ENCODE measurements at regions not wholly inside any gene's neighbourhood (a gene's known extent, or its start where the extent isn't known, plus 50 kb on each side); places are given as distances from the start of the nearest gene placed in this dataset.

GRCh38 chr13:66212511-66212910 is 1017.6 kb downstream of the PCDH9 start:
- Histone ChIP-seq H3K36me3 (ENCODE audit: control insufficient read depth, insufficient read depth, low read length) (no peaks in the 10 kb centered on the region), H3K9me3 (ENCODE audit: control insufficient read depth, insufficient read depth, low read length) (no peaks in the 10 kb centered on the region), H3K4me1 (ENCODE audit: control insufficient read depth, insufficient read depth, low read length) (no peaks in the 10 kb centered on the region), H3K27ac (ENCODE audit: low read depth, low read length) (no peak overlapping the region), H3K9ac (ENCODE audit: low read depth, low read length) (no peak overlapping the region), H3K4me3 (ENCODE audit: low read depth, low read length) (no peak overlapping the region), H3K27me3 (ENCODE audit: control insufficient read depth, insufficient read depth, low read length) (peaks cover 12% of the 10 kb centered on the region; the same call in 1 of the 2 replicates)

GRCh38 chr13:66210677-66211076 is 1019.5 kb downstream of the PCDH9 start:
- H3K4me3 ChIP-seq (ENCODE audit: low read depth, low read length), result no peak overlapping the region
- no peaks in the 10 kb centered on the region for H3K4me1 ChIP-seq (ENCODE audit: control insufficient read depth, insufficient read depth, low read length)
- no peaks in the 10 kb centered on the region for H3K9me3 ChIP-seq (ENCODE audit: control insufficient read depth, insufficient read depth, low read length)
- no peak overlapping the region for H3K9ac ChIP-seq (ENCODE audit: low read depth, low read length)
- no peak overlapping the region for H3K27ac ChIP-seq (ENCODE audit: low read depth, low read length)
- H3K27me3 ChIP-seq (ENCODE audit: control insufficient read depth, insufficient read depth, low read length), result no peaks in the 10 kb centered on the region
- H3K36me3 ChIP-seq (ENCODE audit: control insufficient read depth, insufficient read depth, low read length), result no peaks in the 10 kb centered on the region

DNA sequence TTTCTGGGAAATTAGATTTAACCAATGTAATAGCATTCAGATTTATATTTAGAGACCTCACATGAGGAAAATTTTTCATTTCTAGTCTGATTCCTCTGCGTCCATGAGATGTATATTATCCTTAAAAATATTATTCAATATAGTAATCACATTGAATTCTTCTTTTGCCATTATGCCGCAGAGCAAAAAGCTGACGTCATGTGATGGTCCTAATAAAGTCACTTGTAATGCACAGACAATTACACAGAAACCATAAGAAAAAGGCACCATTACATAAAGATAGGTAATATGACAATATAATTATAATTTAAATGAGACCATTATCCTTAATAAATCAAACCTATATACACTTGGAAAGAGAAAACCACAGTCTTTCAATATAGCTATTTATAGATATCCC is 1021.5 kb downstream of the PCDH9 start:
- no peak overlapping the region for H3K4me3 ChIP-seq (ENCODE audit: low read depth, low read length)
- H3K36me3 ChIP-seq (ENCODE audit: control insufficient read depth, insufficient read depth, low read length), result no peaks in the 10 kb centered on the region
- no peaks in the 10 kb centered on the region for H3K27me3 ChIP-seq (ENCODE audit: control insufficient read depth, insufficient read depth, low read length)
- H3K27ac ChIP-seq (ENCODE audit: low read depth, low read length), result no peak overlapping the region
- no peaks in the 10 kb centered on the region for H3K4me1 ChIP-seq (ENCODE audit: control insufficient read depth, insufficient read depth, low read length)
- no peaks in the 10 kb centered on the region for H3K9me3 ChIP-seq (ENCODE audit: control insufficient read depth, insufficient read depth, low read length)
- no peak overlapping the region for H3K9ac ChIP-seq (ENCODE audit: low read depth, low read length)

GRCh38 chr13:66207610-66208009 is 1022.5 kb downstream of the PCDH9 start:
- Histone ChIP-seq H3K4me3 (ENCODE audit: low read depth, low read length) (no peak overlapping the region), H3K27ac (ENCODE audit: low read depth, low read length) (no peak overlapping the region), H3K4me1 (ENCODE audit: control insufficient read depth, insufficient read depth, low read length) (no peaks in the 10 kb centered on the region), H3K9ac (ENCODE audit: low read depth, low read length) (no peak overlapping the region), H3K9me3 (ENCODE audit: control insufficient read depth, insufficient read depth, low read length) (no peaks in the 10 kb centered on the region), H3K27me3 (ENCODE audit: control insufficient read depth, insufficient read depth, low read length) (no peaks in the 10 kb centered on the region), H3K36me3 (ENCODE audit: control insufficient read depth, insufficient read depth, low read length) (no peaks in the 10 kb centered on the region)

- H3K9me3 ChIP-seq (ENCODE audit: control insufficient read depth, insufficient read depth, low read length), result no peaks in the 10 kb centered on the region
- no peaks in the 10 kb centered on the region for H3K4me1 ChIP-seq (ENCODE audit: control insufficient read depth, insufficient read depth, low read length)
- H3K27me3 ChIP-seq (ENCODE audit: control insufficient read depth, insufficient read depth, low read length), result no peaks in the 10 kb centered on the region
- no peak overlapping the region for H3K4me3 ChIP-seq (ENCODE audit: low read depth, low read length)
- H3K9ac ChIP-seq (ENCODE audit: low read depth, low read length), result no peak overlapping the region
- H3K27ac ChIP-seq (ENCODE audit: low read depth, low read length), result no peak overlapping the region
- H3K36me3 ChIP-seq (ENCODE audit: control insufficient read depth, insufficient read depth, low read length), result no peaks in the 10 kb centered on the region
Measured at GRCh38 chr13:66205807-66206206, 1024.3 kb downstream of the PCDH9 start.

GRCh38 chr13:66200555-66200954 is 1029.6 kb downstream of the PCDH9 start:
- H3K27me3 ChIP-seq (ENCODE audit: control insufficient read depth, insufficient read depth, low read length), result no peaks in the 10 kb centered on the region
- no peaks in the 10 kb centered on the region for H3K36me3 ChIP-seq (ENCODE audit: control insufficient read depth, insufficient read depth, low read length)
- H3K9ac ChIP-seq (ENCODE audit: low read depth, low read length), result no peak overlapping the region
- no peaks in the 10 kb centered on the region for H3K9me3 ChIP-seq (ENCODE audit: control insufficient read depth, insufficient read depth, low read length)
- H3K4me1 ChIP-seq (ENCODE audit: control insufficient read depth, insufficient read depth, low read length), result no peaks in the 10 kb centered on the region
- no peak overlapping the region for H3K4me3 ChIP-seq (ENCODE audit: low read depth, low read length)
- no peak overlapping the region for H3K27ac ChIP-seq (ENCODE audit: low read depth, low read length)

DNA sequence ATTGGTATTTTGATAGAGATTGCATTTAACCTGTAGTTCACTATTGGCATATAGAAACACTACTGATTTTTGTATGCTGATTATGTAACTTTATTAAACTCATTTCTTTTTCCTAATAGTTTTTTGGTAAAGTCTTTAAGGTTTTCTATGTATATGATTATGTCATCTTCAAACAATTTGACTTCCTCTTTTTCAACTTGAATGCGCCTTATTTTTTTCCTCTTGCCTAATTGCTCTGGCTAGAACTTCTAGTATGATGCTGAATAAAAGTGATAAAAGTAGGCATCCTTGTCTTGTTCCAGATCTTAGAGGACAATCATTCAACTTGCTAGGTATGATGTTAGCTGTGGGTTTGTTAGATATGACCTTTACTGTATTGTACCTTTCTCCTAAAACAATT is 1034.9 kb downstream of the PCDH9 start:
- H3K27ac ChIP-seq (ENCODE audit: low read depth, low read length), result no peak overlapping the region
- H3K4me3 ChIP-seq (ENCODE audit: low read depth, low read length), result no peak overlapping the region
- H3K27me3 ChIP-seq (ENCODE audit: control insufficient read depth, insufficient read depth, low read length), result no peaks in the 10 kb centered on the region
- no peaks in the 10 kb centered on the region for H3K36me3 ChIP-seq (ENCODE audit: control insufficient read depth, insufficient read depth, low read length)
- H3K9me3 ChIP-seq (ENCODE audit: control insufficient read depth, insufficient read depth, low read length), result no peaks in the 10 kb centered on the region
- no peaks in the 10 kb centered on the region for H3K4me1 ChIP-seq (ENCODE audit: control insufficient read depth, insufficient read depth, low read length)
- no peak overlapping the region for H3K9ac ChIP-seq (ENCODE audit: low read depth, low read length)

DNA sequence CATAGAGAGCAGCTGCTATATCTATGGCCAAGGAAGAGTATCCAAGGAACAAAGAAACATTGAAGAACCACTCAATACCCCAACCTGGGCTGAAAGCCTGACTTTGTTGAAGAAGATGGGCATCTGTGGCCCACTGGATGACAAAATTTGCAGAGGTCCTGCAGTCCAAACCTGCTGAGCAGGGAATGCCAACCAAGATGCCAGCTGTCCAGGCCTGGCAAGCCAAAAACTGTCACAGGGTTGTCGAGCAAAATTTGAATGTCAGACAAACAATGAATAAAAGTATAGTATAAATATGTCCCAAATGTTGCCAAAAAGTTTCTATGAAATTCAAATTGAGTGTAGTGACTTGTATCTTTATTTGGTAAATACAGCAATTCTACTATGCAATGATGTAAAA is 1040.2 kb downstream of the PCDH9 start:
- no peaks in the 10 kb centered on the region for H3K4me1 ChIP-seq (ENCODE audit: control insufficient read depth, insufficient read depth, low read length)
- H3K9ac ChIP-seq (ENCODE audit: low read depth, low read length), result no peak overlapping the region
- H3K27me3 ChIP-seq (ENCODE audit: control insufficient read depth, insufficient read depth, low read length), result no peaks in the 10 kb centered on the region
- H3K36me3 ChIP-seq (ENCODE audit: control insufficient read depth, insufficient read depth, low read length), result no peaks in the 10 kb centered on the region
- no peak overlapping the region for H3K27ac ChIP-seq (ENCODE audit: low read depth, low read length)
- H3K4me3 ChIP-seq (ENCODE audit: low read depth, low read length), result no peak overlapping the region
- H3K9me3 ChIP-seq (ENCODE audit: control insufficient read depth, insufficient read depth, low read length), result no peaks in the 10 kb centered on the region

GRCh38 chr13:66180836-66181235 is 1049.3 kb downstream of the PCDH9 start:
- Histone ChIP-seq H3K4me1 (ENCODE audit: control insufficient read depth, insufficient read depth, low read length) (no peaks in the 10 kb centered on the region), H3K9ac (ENCODE audit: low read depth, low read length) (no peak overlapping the region), H3K27me3 (ENCODE audit: control insufficient read depth, insufficient read depth, low read length) (no peaks in the 10 kb centered on the region), H3K9me3 (ENCODE audit: control insufficient read depth, insufficient read depth, low read length) (no peaks in the 10 kb centered on the region), H3K4me3 (ENCODE audit: low read depth, low read length) (no peak overlapping the region), H3K27ac (ENCODE audit: low read depth, low read length) (no peak overlapping the region), H3K36me3 (ENCODE audit: control insufficient read depth, insufficient read depth, low read length) (no peaks in the 10 kb centered on the region)

DNA sequence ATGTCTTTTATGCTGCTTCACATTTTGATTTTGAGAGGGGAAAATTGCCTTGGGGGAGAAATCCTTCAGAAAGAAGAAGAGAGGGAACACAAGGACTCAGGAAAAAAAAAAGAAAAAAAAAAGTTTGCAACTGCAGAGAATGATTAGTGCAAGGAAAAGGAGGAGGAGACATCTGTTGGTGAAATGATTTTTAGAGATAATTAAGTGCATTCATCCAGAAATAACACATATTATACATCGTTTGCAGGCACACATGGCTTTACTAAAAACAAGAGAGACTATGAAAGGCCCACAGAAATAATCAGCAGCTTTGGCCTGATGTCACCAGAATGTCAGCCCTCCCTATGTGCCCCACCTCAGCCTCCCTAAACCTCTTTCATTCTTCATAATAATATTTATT is 1058.2 kb downstream of the PCDH9 start:
- Histone ChIP-seq H3K27me3 (ENCODE audit: control insufficient read depth, insufficient read depth, low read length) (no peaks in the 10 kb centered on the region), H3K36me3 (ENCODE audit: control insufficient read depth, insufficient read depth, low read length) (no peaks in the 10 kb centered on the region), H3K9me3 (ENCODE audit: control insufficient read depth, insufficient read depth, low read length) (no peaks in the 10 kb centered on the region), H3K9ac (ENCODE audit: low read depth, low read length) (no peak overlapping the region), H3K4me1 (ENCODE audit: control insufficient read depth, insufficient read depth, low read length) (no peaks in the 10 kb centered on the region), H3K27ac (ENCODE audit: low read depth, low read length) (no peak overlapping the region), H3K4me3 (ENCODE audit: low read depth, low read length) (no peak overlapping the region)

GRCh38 chr13:66162470-66162869 is 1067.7 kb downstream of the PCDH9 start:
- no peaks in the 10 kb centered on the region for H3K9me3 ChIP-seq (ENCODE audit: control insufficient read depth, insufficient read depth, low read length)
- H3K27me3 ChIP-seq (ENCODE audit: control insufficient read depth, insufficient read depth, low read length), result no peaks in the 10 kb centered on the region
- no peak overlapping the region for H3K27ac ChIP-seq (ENCODE audit: low read depth, low read length)
- no peak overlapping the region for H3K4me3 ChIP-seq (ENCODE audit: low read depth, low read length)
- no peaks in the 10 kb centered on the region for H3K4me1 ChIP-seq (ENCODE audit: control insufficient read depth, insufficient read depth, low read length)
- H3K36me3 ChIP-seq (ENCODE audit: control insufficient read depth, insufficient read depth, low read length), result no peaks in the 10 kb centered on the region
- H3K9ac ChIP-seq (ENCODE audit: low read depth, low read length), result no peak overlapping the region

GRCh38 chr13:66159511-66159910 is 1070.6 kb downstream of the PCDH9 start:
- Histone ChIP-seq H3K9me3 (ENCODE audit: control insufficient read depth, insufficient read depth, low read length) (no peaks in the 10 kb centered on the region), H3K36me3 (ENCODE audit: control insufficient read depth, insufficient read depth, low read length) (no peaks in the 10 kb centered on the region), H3K4me1 (ENCODE audit: control insufficient read depth, insufficient read depth, low read length) (no peaks in the 10 kb centered on the region), H3K4me3 (ENCODE audit: low read depth, low read length) (no peak overlapping the region), H3K27ac (ENCODE audit: low read depth, low read length) (no peak overlapping the region), H3K9ac (ENCODE audit: low read depth, low read length) (no peak overlapping the region), H3K27me3 (ENCODE audit: control insufficient read depth, insufficient read depth, low read length) (no peaks in the 10 kb centered on the region)
